ENCODE measurements at regions not wholly inside any gene's neighbourhood (a gene's known extent, or its start where the extent isn't known, plus 50 kb on each side); places are given as distances from the start of the nearest gene placed in this dataset.

- H3K27ac ChIP-seq (ENCODE audit: low read length): no peak overlapping the region
- H3K79me2 ChIP-seq (ENCODE audit: low read length): no peaks in the 10 kb centered on the region
- H3K4me1 ChIP-seq (ENCODE audit: low read length): no peaks in the 10 kb centered on the region
- TF ChIP-seq EZH2phosphoT487 (IDR thresholded peaks at IDR 0.05; ENCODE audit: low read length): no peak
- no peak for TF ChIP-seq CTCF (IDR thresholded peaks at IDR 0.05; ENCODE audit: low read length)
- no peak for TF ChIP-seq EZH2 (optimal IDR thresholded peaks at IDR 0.05; ENCODE audit: low read depth, low read length)
- H3K9ac ChIP-seq (ENCODE audit: low read length): no peak overlapping the region
- H3K27me3 ChIP-seq (replicated peaks; ENCODE audit: insufficient read depth, low read length): no peaks in the 10 kb centered on the region
- H3K9me3 ChIP-seq (replicated peaks; ENCODE audit: insufficient read depth, low read length): no peaks in the 10 kb centered on the region
- no peak for DNase-seq
- H3F3A ChIP-seq (ENCODE audit: insufficient read depth, low read length): no peaks in the 10 kb centered on the region
- no peaks in the 10 kb centered on the region for H3K36me3 ChIP-seq (replicated peaks; ENCODE audit: insufficient read depth, low read length)
- no peaks in the 10 kb centered on the region for H3K9me2 ChIP-seq (replicated peaks; ENCODE audit: insufficient read depth, low read length)
- no peak overlapping the region for H3K4me2 ChIP-seq (ENCODE audit: low read depth, low read length)
- H4K20me1 ChIP-seq (ENCODE audit: insufficient read depth, low read length): no peaks in the 10 kb centered on the region
- H2AFZ ChIP-seq (ENCODE audit: low read length): no peak overlapping the region
- H3K4me3 ChIP-seq (ENCODE audit: low read length): no peak overlapping the region
These were observed 358.4 kb upstream of the SEMA6D start for GRCh38 chr15:47358876-47359275.

- no peak overlapping the region for H3K27ac ChIP-seq (ENCODE audit: low read length)
- H3K79me2 ChIP-seq (ENCODE audit: low read length): no peaks in the 10 kb centered on the region
- H3K9me2 ChIP-seq (replicated peaks; ENCODE audit: insufficient read depth, low read length): no peaks in the 10 kb centered on the region
- no peak overlapping the region for H3K4me3 ChIP-seq (ENCODE audit: low read length)
- H3K27me3 ChIP-seq (replicated peaks; ENCODE audit: insufficient read depth, low read length): no peaks in the 10 kb centered on the region
- TF ChIP-seq EZH2phosphoT487 (IDR thresholded peaks at IDR 0.05; ENCODE audit: low read length) (no peak), EZH2 (optimal IDR thresholded peaks at IDR 0.05; ENCODE audit: low read depth, low read length) (no peak), CTCF (IDR thresholded peaks at IDR 0.05; ENCODE audit: low read length) (no peak)
- H3K4me2 ChIP-seq (ENCODE audit: low read depth, low read length): no peak overlapping the region
- DNase-seq: no peak
- H3K36me3 ChIP-seq (replicated peaks; ENCODE audit: insufficient read depth, low read length): no peaks in the 10 kb centered on the region
- H4K20me1 ChIP-seq (ENCODE audit: insufficient read depth, low read length): no peaks in the 10 kb centered on the region
- H2AFZ ChIP-seq (ENCODE audit: low read length): no peak overlapping the region
- H3F3A ChIP-seq (ENCODE audit: insufficient read depth, low read length): no peaks in the 10 kb centered on the region
- no peaks in the 10 kb centered on the region for H3K4me1 ChIP-seq (ENCODE audit: low read length)
- H3K9ac ChIP-seq (ENCODE audit: low read length): no peak overlapping the region
- no peaks in the 10 kb centered on the region for H3K9me3 ChIP-seq (replicated peaks; ENCODE audit: insufficient read depth, low read length)
These were observed 357.0 kb upstream of the SEMA6D start for GRCh38 chr15:47360305-47360704.

GRCh38 chr15:47362118-47362905 is 355.0 kb upstream of the SEMA6D start:
- Histone ChIP-seq H3F3A (ENCODE audit: insufficient read depth, low read length) (no peaks in the 10 kb centered on the region), H3K9ac (ENCODE audit: low read length) (no peak overlapping the region), H2AFZ (ENCODE audit: low read length) (no peak overlapping the region), H4K20me1 (ENCODE audit: insufficient read depth, low read length) (no peaks in the 10 kb centered on the region), H3K27me3 (replicated peaks; ENCODE audit: insufficient read depth, low read length) (no peaks in the 10 kb centered on the region), H3K4me3 (ENCODE audit: low read length) (no peak overlapping the region), H3K79me2 (ENCODE audit: low read length) (no peaks in the 10 kb centered on the region), H3K4me1 (ENCODE audit: low read length) (no peaks in the 10 kb centered on the region), H3K9me2 (replicated peaks; ENCODE audit: insufficient read depth, low read length) (no peaks in the 10 kb centered on the region), H3K36me3 (replicated peaks; ENCODE audit: insufficient read depth, low read length) (no peaks in the 10 kb centered on the region), H3K4me2 (ENCODE audit: low read depth, low read length) (no peak overlapping the region), H3K9me3 (replicated peaks; ENCODE audit: insufficient read depth, low read length) (no peaks in the 10 kb centered on the region), H3K27ac (ENCODE audit: low read length) (no peak overlapping the region)
- no peak for TF ChIP-seq EZH2phosphoT487 (IDR thresholded peaks at IDR 0.05; ENCODE audit: low read length)
- DNase-seq: no peak

GRCh38 chr15:47363653-47364052 is 353.7 kb upstream of the SEMA6D start:
- Histone ChIP-seq H4K20me1 (ENCODE audit: insufficient read depth, low read length) (no peaks in the 10 kb centered on the region), H3K27me3 (replicated peaks; ENCODE audit: insufficient read depth, low read length) (no peaks in the 10 kb centered on the region), H3K4me2 (ENCODE audit: low read depth, low read length) (no peak overlapping the region), H3K27ac (ENCODE audit: low read length) (no peak overlapping the region), H3K36me3 (replicated peaks; ENCODE audit: insufficient read depth, low read length) (no peaks in the 10 kb centered on the region), H3K4me3 (ENCODE audit: low read length) (no peak overlapping the region), H3K79me2 (ENCODE audit: low read length) (no peaks in the 10 kb centered on the region), H3K9ac (ENCODE audit: low read length) (no peak overlapping the region), H2AFZ (ENCODE audit: low read length) (no peak overlapping the region), H3K4me1 (ENCODE audit: low read length) (no peaks in the 10 kb centered on the region), H3F3A (ENCODE audit: insufficient read depth, low read length) (no peaks in the 10 kb centered on the region), H3K9me2 (replicated peaks; ENCODE audit: insufficient read depth, low read length) (no peaks in the 10 kb centered on the region), H3K9me3 (replicated peaks; ENCODE audit: insufficient read depth, low read length) (no peaks in the 10 kb centered on the region)
- DNase-seq: peak; percentile 16
- TF ChIP-seq CTCF (IDR thresholded peaks at IDR 0.05; ENCODE audit: low read length): no peak
- TF ChIP-seq EZH2 (optimal IDR thresholded peaks at IDR 0.05; ENCODE audit: low read depth, low read length): no peak
- no peak for TF ChIP-seq EZH2phosphoT487 (IDR thresholded peaks at IDR 0.05; ENCODE audit: low read length)

All from MM.1S (cell line).